Thyroid gland (tissue), 4 donors: ENCODE measurements at regions not wholly inside any gene's neighbourhood (a gene's known extent, or its start where the extent isn't known, plus 50 kb on each side); places are given as distances from the start of the nearest gene placed in this dataset.
"Not testable (repeated sequence)": the region's sequence is repeated elsewhere in the genome, so short reads cannot be mapped to it uniquely, and the experiment has no call there.

ENCODE experiments used
- DNase-seq, 2 donors: peaks; one replicate each; pipeline ENCODE4 v3.0.0-alpha.2; 2019
- H3K27ac ChIP-seq, 3 donors: fragments of 200-600 bp; sonication (generic); 1 replicate in 2 of 3; 2 replicates in 1 of 3; pipeline ENCODE4 v1.5.1; 2016 to 2019; ENCODE audit warnings: mild to moderate bottlenecking in 1 of 3, moderate library complexity in 1 of 3
- H3K27me3 ChIP-seq: fragments of 200-600 bp; sonication (generic); one replicate; pipeline ENCODE4 v1.5.1; 2019
- H3K36me3 ChIP-seq, 2 donors: fragments of 200-600 bp; sonication (generic); one replicate each; pipeline ENCODE4 v1.5.1; 2016 to 2019
- H3K4me1 ChIP-seq, 2 donors: fragments of 200-600 bp; sonication (generic); one replicate each; pipeline ENCODE4 v1.5.1; 2017 to 2019
- H3K4me3 ChIP-seq, 3 donors: fragments of 200-600 bp; sonication (generic); replicated peaks in 1 of 3; 1 replicate in 2 of 3; 2 replicates in 1 of 3; pipeline ENCODE4 v1.5.1; 2016; ENCODE audit warnings: mild to moderate bottlenecking in 1 of 3
- H3K9me3 ChIP-seq: fragments of 200-600 bp; sonication (generic); one replicate; pipeline ENCODE4 v1.5.1; 2017
- POLR2A ChIP-seq, 2 donors: fragments of 450-650 bp; IDR thresholded peaks; one replicate each; pipeline ENCODE4 v1.6.1; 2017; ENCODE audit warnings: antibody characterized with exemption in 2 of 2, mild to moderate bottlenecking in 2 of 2, moderate library complexity in 1 of 2
- WGBS, 2 donors: methylation state at CpG; one replicate each; pipeline ENCODE4 v1.1.5; 2017; 5-methylcytosine and 5-hydroxymethylcytosine counted together
- intact Hi-C: fragments of 100-400 bp; cut with DNase I; formaldehyde crosslinking; loops from one replicate; pipeline ENCODE4 v1.15.1; 2023
- TF ChIP-seq, protein P1 (sequence below), 6 experiments: fragments of 200-600 bp in 3 of 6; fragments of 450-650 bp in 3 of 6; sonication (generic) in 3 of 6; IDR thresholded peaks; one replicate each; pipeline ENCODE4 v1.5.1; 2016 to 2019; ENCODE audit warnings: antibody characterized with exemption in 6 of 6, mild to moderate bottlenecking in 2 of 6, inconsistent platforms in 1 of 6, moderate library complexity in 1 of 6

DNA sequence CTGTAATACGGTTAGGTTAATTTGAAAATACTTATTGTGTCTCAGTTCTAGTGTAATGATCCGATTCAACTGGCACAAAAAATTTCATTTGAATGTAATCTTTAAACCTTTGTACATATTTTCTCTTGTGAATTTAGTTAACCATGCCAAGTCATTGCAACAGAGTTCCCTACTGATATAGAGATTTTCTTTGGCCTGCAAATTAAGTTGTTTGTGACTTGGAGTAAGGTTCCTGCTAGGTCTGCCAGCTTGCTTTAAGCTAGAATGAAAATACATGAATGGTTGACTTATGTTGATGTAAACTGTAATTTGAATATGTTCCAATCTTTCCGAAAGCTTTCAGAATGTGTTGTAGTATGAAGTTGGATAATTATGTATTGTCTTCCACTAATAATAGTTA lies 1004.1 kb upstream of the EDIL3 start:
- intact Hi-C loops: no loop called here
- Histone ChIP-seq H3K4me1 (no peaks in the 10 kb centered on the region), H3K36me3 (no peaks in the 10 kb centered on the region), H3K27ac (no peak overlapping the region), H3K9me3 (no peaks in the 10 kb centered on the region), H3K27me3 (no peaks in the 10 kb centered on the region), H3K4me3 (no peak overlapping the region)
- TF ChIP-seq POLR2A (IDR thresholded peaks at IDR 0.05): no peak
- TF ChIP-seq, protein P1, sequence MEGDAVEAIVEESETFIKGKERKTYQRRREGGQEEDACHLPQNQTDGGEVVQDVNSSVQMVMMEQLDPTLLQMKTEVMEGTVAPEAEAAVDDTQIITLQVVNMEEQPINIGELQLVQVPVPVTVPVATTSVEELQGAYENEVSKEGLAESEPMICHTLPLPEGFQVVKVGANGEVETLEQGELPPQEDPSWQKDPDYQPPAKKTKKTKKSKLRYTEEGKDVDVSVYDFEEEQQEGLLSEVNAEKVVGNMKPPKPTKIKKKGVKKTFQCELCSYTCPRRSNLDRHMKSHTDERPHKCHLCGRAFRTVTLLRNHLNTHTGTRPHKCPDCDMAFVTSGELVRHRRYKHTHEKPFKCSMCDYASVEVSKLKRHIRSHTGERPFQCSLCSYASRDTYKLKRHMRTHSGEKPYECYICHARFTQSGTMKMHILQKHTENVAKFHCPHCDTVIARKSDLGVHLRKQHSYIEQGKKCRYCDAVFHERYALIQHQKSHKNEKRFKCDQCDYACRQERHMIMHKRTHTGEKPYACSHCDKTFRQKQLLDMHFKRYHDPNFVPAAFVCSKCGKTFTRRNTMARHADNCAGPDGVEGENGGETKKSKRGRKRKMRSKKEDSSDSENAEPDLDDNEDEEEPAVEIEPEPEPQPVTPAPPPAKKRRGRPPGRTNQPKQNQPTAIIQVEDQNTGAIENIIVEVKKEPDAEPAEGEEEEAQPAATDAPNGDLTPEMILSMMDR (IDR thresholded peaks at IDR 0.05): no peak
- DNase-seq: no peak
- 76 to 82% methylated on average over 3 of the region's 3 CpGs for WGBS, 2 donors

DNA sequence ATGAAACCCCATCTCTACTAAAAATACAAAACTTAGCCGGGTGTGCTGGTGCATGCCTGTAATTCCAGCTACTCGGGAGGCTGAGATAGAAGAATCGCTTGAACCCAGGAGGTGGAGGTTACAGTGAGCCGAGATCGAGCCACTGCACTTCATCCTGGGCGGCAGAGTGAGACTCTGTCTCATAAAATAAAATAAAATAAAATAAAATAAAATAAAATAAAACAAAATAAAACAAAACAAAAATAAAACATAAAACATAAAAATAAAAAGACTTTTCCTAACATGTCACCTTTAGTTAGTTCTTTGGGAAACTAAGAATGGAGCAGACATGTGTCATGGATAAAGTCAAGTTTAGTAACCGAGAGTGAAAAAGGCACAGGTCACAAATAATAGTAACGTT lies 1007.6 kb upstream of the EDIL3 start:
- H3K4me1 ChIP-seq, intact Hi-C loops, H3K27ac ChIP-seq, H3K9me3 ChIP-seq, H3K36me3 ChIP-seq, H3K4me3 ChIP-seq, DNase-seq, H3K27me3 ChIP-seq: not testable (repeated sequence)
- WGBS, 2 donors: 82 to 86% methylated on average over 8 of the region's 8 CpGs

DNA sequence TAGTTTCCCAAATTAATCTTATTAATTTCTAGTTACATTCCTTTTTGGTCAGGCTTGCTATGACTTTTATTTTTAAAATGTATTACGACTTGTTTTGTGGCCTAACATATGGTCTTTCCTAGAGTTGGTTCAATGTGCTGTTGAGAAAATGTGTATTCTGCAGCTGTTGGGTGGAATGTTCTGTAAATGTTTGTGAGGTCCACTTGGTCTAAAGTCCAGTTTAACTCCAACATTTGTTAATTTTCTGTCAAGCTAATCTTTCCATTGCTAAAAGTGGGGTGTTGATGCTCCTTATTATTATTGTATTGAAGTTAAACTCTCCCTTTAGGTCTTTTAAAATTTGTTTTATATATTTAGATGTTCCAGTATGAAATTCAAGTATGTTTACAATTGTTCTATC lies 1010.8 kb upstream of the EDIL3 start:
- Histone ChIP-seq H3K27ac (no peak overlapping the region), H3K36me3 (no peaks in the 10 kb centered on the region), H3K4me3 (no peak overlapping the region), H3K27me3 (no peaks in the 10 kb centered on the region), H3K4me1 (no peaks in the 10 kb centered on the region), H3K9me3 (no peaks in the 10 kb centered on the region)
- DNase-seq: no peak
- TF ChIP-seq POLR2A (IDR thresholded peaks at IDR 0.05): no peak
- TF ChIP-seq, protein P1 (IDR thresholded peaks at IDR 0.05): no peak
- intact Hi-C loops: no loop called here
- 81 to 83% methylated on average over 1 of the region's 1 CpG for whole genome bisulfite sequencing, 2 donors

DNA sequence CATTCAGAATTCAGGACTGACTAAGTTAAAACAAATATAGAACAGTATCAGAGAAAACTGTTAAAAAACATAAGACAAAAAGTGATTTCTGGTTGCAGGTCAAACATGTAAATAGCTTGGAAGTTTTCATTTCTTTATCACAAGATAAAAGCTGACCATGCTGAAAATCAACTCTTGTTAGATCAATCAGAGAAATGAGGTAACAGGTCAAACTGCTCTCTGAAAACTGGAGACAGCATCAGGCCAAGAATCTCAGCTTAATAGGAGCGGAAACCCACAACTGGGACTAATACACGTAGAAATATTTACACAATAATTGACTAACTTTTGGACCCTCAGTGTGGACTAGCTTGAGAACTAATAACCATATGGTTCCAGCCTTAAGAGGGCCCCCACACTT lies 1012.8 kb upstream of the EDIL3 start:
- H3K4me1 ChIP-seq: no peaks in the 10 kb centered on the region
- H3K9me3 ChIP-seq: no peaks in the 10 kb centered on the region
- no peaks in the 10 kb centered on the region for H3K36me3 ChIP-seq
- no peaks in the 10 kb centered on the region for H3K27me3 ChIP-seq
- no peak overlapping the region for H3K27ac ChIP-seq
- DNase-seq: no peak
- intact Hi-C loops: no loop called here
- TF ChIP-seq POLR2A (IDR thresholded peaks at IDR 0.05): no peak
- H3K4me3 ChIP-seq: no peak overlapping the region
- WGBS, 2 donors: 89 to 95% methylated on average over 2 of the region's 2 CpGs

DNA sequence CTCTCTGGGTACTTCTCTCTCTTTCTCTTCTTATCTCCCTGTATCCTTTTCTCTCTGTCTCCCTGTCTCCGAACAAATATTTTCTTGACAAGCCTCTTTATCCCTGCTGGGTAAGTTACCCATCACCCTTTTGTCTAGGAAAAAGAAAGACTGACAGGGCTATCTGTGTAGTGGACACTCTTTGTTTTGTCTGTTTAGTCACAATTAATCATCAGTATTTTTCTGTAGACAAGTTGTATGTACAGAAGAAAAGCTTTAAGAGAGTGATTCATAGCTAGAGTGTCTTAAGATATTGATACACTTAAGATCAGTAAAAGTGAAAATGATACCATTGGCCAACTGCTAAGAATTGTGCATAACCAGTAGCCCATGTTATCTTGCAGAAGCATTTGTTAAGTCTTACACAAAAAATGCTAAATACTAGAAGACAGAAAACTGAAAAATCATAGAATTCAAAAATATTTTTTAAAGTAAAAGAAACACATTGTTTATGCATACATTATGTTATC lies 1043.8 kb upstream of the EDIL3 start:
- WGBS, 2 donors: 69 to 78% methylated on average over 1 of the region's 1 CpG
- intact Hi-C loops: no loop called here

DNA sequence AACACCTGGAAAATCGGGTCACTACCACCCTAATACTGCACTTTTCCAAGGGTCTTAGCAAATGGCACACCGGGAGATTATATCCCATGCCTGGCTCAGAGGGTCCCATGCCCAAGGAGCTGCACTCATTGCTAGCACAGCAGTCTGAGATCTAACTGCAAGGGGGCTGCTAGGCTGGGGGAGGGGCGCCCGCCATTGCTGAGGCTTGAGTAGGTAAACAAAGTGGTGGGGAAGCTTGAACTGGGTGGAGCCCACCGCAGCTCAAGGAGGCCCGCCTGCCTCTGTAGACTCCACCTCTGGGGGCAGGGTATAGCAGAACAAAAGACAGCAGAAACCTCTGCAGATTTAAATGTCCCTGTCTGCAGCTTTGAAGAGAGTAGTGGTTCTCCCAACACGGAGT lies 1047.0 kb upstream of the EDIL3 start:
- H3K9me3 ChIP-seq, H3K4me3 ChIP-seq, intact Hi-C loops, H3K27me3 ChIP-seq, DNase-seq, H3K36me3 ChIP-seq, H3K27ac ChIP-seq, H3K4me1 ChIP-seq: not testable (repeated sequence)
- 81 to 82% methylated on average over 6 to 7 of the region's 7 CpGs for WGBS, 2 donors

More for the DNA sequence above, 1043.8 kb upstream of the EDIL3 start:
- H3K4me3 ChIP-seq: no peak overlapping the region
- no peak for DNase-seq
- no peaks in the 10 kb centered on the region for H3K27me3 ChIP-seq
- TF ChIP-seq POLR2A (IDR thresholded peaks at IDR 0.05): no peak
- H3K27ac ChIP-seq: no peak overlapping the region
- no peaks in the 10 kb centered on the region for H3K36me3 ChIP-seq
- no peaks in the 10 kb centered on the region for H3K4me1 ChIP-seq
- no peaks in the 10 kb centered on the region for H3K9me3 ChIP-seq

DNA sequence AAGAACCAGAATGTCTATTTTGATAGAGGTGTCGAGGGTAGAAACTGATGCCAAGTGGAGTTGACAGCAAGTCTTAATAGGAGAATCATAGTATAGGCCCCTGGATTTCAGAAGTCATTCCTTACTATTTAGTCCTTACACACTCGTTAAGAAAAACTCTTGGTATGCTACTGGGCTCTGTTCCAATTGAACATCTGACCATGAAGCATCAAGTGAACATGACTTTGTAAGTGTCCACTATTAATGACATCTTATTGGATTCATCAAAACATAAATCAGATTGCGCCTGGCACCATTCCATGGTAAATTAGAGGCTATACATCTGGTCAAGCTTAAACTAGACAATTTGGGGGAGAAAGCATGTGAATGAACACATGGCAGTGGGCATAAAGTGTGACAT lies 1056.5 kb upstream of the EDIL3 start:
- Histone ChIP-seq H3K27me3 (no peaks in the 10 kb centered on the region), H3K4me1 (no peaks in the 10 kb centered on the region), H3K27ac (no peak overlapping the region), H3K36me3 (no peaks in the 10 kb centered on the region), H3K4me3 (no peak overlapping the region), H3K9me3 (no peaks in the 10 kb centered on the region)
- no peak for TF ChIP-seq POLR2A (IDR thresholded peaks at IDR 0.05)
- TF ChIP-seq, protein P1 (IDR thresholded peaks at IDR 0.05): no peak
- WGBS, 2 donors: 63% methylated on average over 3 of the region's 3 CpGs
- no peak for DNase-seq
- intact Hi-C loops: no loop called here
